K562 (cell line): ENCODE measurements at regions not wholly inside any gene's neighbourhood (a gene's known extent, or its start where the extent isn't known, plus 50 kb on each side); places are given as distances from the start of the nearest gene placed in this dataset.

ENCODE experiments used
- ATAC-seq: fragments of 200-7000 bp; cut with Tn5 transposase; 3 replicates; pipeline ENCODE4 v1.9.1; 2020; ENCODE audit warnings: moderate library complexity
- BruUV-seq: library from RNA; stranded (reverse); fragments of 400-500 nt; replicated peaks from 2 replicates; lab custom pipeline; 2021; lab: Mats Ljungman, UMichigan
- CTCF ChIA-PET: fragments of 300-600 bp; formaldehyde crosslinking; extraction: SDS; loops from one replicate; lab custom pipeline; 2021; ENCODE audit warnings: low intra/inter-chr PET ratio; lab: Yijun Ruan, JAX
- POLR2A ChIA-PET: fragments of 300-600, 350-650 bp; sonication (Branson Sonifier 250); formaldehyde crosslinking; extraction: SDS; loops from one replicate; lab custom pipeline; 2021; ENCODE audit warnings: antibody characterized with exemption, inconsistent platforms; lab: Yijun Ruan, JAX
- DNase-seq, 4 experiments: peaks; one replicate each; pipeline versions ENCODE4 v3.0.0 to v3.0.0-alpha.2; 2011 to 2018; ENCODE audit warnings: low spot score in 3 of 4, mixed read lengths in 3 of 4; ENCODE audit errors: extremely low read depth in 1 of 4
- FAIRE-seq: peaks from 2 replicates; lab custom pipeline; 2011; peaks lifted over from hg19 to GRCh38; lab: Jason Lieb, UNC
- H2AFZ ChIP-seq: 2 replicates; pipeline ENCODE4 v1.6.0; 2011; ENCODE audit warnings: low read depth, low read length, control low read depth, inconsistent platforms
- H3K27ac ChIP-seq: fragments of 200-600 bp; 3 replicates; pipeline ENCODE4 v1.8.0; 2011; ENCODE audit warnings: low read depth, mild to moderate bottlenecking, control low read depth, inconsistent platforms, low read length, moderate library complexity, mixed read lengths; ENCODE audit errors: extremely low read depth
- H3K27me3 ChIP-seq, 2 experiments: fragments of 300-600 bp in 1 of 2; 2 replicates in 1 of 2; 3 replicates in 1 of 2; pipeline versions ENCODE4 v1.6.0 to v1.8.0; 2011; ENCODE audit warnings: inconsistent platforms in 2 of 2, low read length in 2 of 2, mild to moderate bottlenecking in 1 of 2, mixed read lengths in 1 of 2, moderate library complexity in 1 of 2; ENCODE audit not compliant: control insufficient read depth in 2 of 2, insufficient read depth in 2 of 2
- H3K36me3 ChIP-seq: fragments of 300-600 bp; 3 replicates; pipeline ENCODE4 v1.8.0; 2011; ENCODE audit warnings: mild to moderate bottlenecking, low read length, inconsistent platforms; ENCODE audit not compliant: control insufficient read depth, insufficient read depth
- H3K4me1 ChIP-seq, 2 experiments: fragments of 200-600 bp in 1 of 2; replicated peaks in 1 of 2; 2 replicates in 1 of 2; 3 replicates in 1 of 2; pipeline versions ENCODE4 v1.5.1 to v1.8.0; 2011; ENCODE audit warnings: inconsistent platforms in 2 of 2, low read length in 2 of 2, mild to moderate bottlenecking in 1 of 2, mixed read lengths in 1 of 2, moderate library complexity in 1 of 2; ENCODE audit not compliant: control insufficient read depth in 2 of 2, insufficient read depth in 2 of 2
- H3K4me2 ChIP-seq: 2 replicates; pipeline ENCODE4 v1.6.1; 2011; ENCODE audit warnings: low read length, control low read depth, inconsistent platforms, mixed read lengths; ENCODE audit not compliant: insufficient read depth
- H3K4me3 ChIP-seq: fragments of 200-600 bp; sonication (generic), shearing (Covaris generic); 2 replicates; pipeline ENCODE4 v1.5.1; 2016; ENCODE audit warnings: control low read depth, inconsistent platforms
- H3K79me2 ChIP-seq: fragments of 200-600 bp; 3 replicates; pipeline ENCODE4 v1.8.0; 2011; ENCODE audit warnings: low read length, inconsistent platforms; ENCODE audit not compliant: control insufficient read depth, insufficient read depth
- H3K9ac ChIP-seq, 2 experiments: 2 replicates each; pipeline versions ENCODE4 v1.6.0 to v1.6.1; 2011; ENCODE audit warnings: low read depth in 2 of 2, low read length in 2 of 2, control low read depth in 1 of 2, inconsistent platforms in 1 of 2, mild to moderate bottlenecking in 1 of 2, mixed read lengths in 1 of 2; ENCODE audit not compliant: insufficient read depth in 1 of 2
- H3K9me1 ChIP-seq: one replicate; pipeline ENCODE4 v1.6.0; 2011; ENCODE audit warnings: inconsistent platforms, mild to moderate bottlenecking, low read length, moderate library complexity; ENCODE audit not compliant: control insufficient read depth, insufficient read depth
- H3K9me3 ChIP-seq: replicated peaks from 2 replicates; pipeline ENCODE4 v1.5.1; 2011; ENCODE audit warnings: low read depth, low read length, inconsistent platforms; ENCODE audit not compliant: control insufficient read depth, insufficient read depth
- H4K20me1 ChIP-seq: replicated peaks from 2 replicates; pipeline ENCODE4 v1.6.1; 2011; ENCODE audit warnings: low read length, inconsistent platforms, mixed read lengths; ENCODE audit not compliant: control insufficient read depth, insufficient read depth
- CBFA2T3 ChIP-seq: fragments of 450-650 bp; IDR thresholded peaks from 2 replicates; pipeline ENCODE4 v1.6.1; 2017
- CBFB ChIP-seq: sonication (generic); formaldehyde crosslinking; IDR thresholded peaks from 2 replicates; pipeline ENCODE4 v1.4.0; 2020; ENCODE audit warnings: mild to moderate bottlenecking, missing genetic modification reagents
- CREBBP ChIP-seq: IDR thresholded peaks from one replicate; pipeline ENCODE4 v1.6.1; 2012; ENCODE audit warnings: low read depth, mild to moderate bottlenecking, control low read depth, inconsistent platforms, low read length
- DNMT1 ChIP-seq: fragments of 450-650 bp; IDR thresholded peaks from 2 replicates; pipeline ENCODE4 v1.6.1; 2016; ENCODE audit warnings: antibody characterized with exemption, mild to moderate bottlenecking
- ILK ChIP-seq: fragments of 450-650 bp; IDR thresholded peaks from 2 replicates; pipeline ENCODE4 v1.6.1; 2016; ENCODE audit warnings: missing genetic modification characterization, low read depth, mild to moderate bottlenecking, missing compliant biosample characterization, moderate library complexity, borderline replicate concordance
- PML ChIP-seq: IDR thresholded peaks from 2 replicates; pipeline ENCODE4 v1.6.1; 2012; ENCODE audit warnings: low read length, inconsistent platforms
- PTTG1 ChIP-seq: fragments of 450-650 bp; IDR thresholded peaks from 2 replicates; pipeline ENCODE4 v1.6.1; 2016; ENCODE audit warnings: low read depth, mild to moderate bottlenecking, missing genetic modification characterization, missing compliant biosample characterization
- ZC3H11A ChIP-seq: IDR thresholded peaks from 2 replicates; pipeline ENCODE4 v1.6.1; 2012; ENCODE audit warnings: low read depth, low read length, improper control_type of control experiment
- ZNF140 ChIP-seq: fragments of 250-450 bp; sonication (Bioruptor Pico); IDR thresholded peaks from 2 replicates; pipeline ENCODE4 v1.8.0; 2021; ENCODE audit warnings: moderate library complexity, mild to moderate bottlenecking, inconsistent platforms
- ZNF57 ChIP-seq: fragments of 450-650 bp; formaldehyde crosslinking; IDR thresholded peaks from 2 replicates; pipeline ENCODE4 v1.4.0; 2020; ENCODE audit warnings: mild to moderate bottlenecking, moderate library complexity
- ZNF717 ChIP-seq: fragments of 250-450 bp; sonication (Bioruptor Pico); IDR thresholded peaks from 2 replicates; pipeline ENCODE4 v1.5.0; 2021
- WGBS: fragments of 100-300 bp; shearing (Covaris generic); methylation state at CpG from one replicate; pipeline ENCODE4 v1.1.6; 2016; ENCODE audit warnings: low coverage, mixed read lengths; ENCODE audit not compliant: insufficient coverage; ENCODE audit errors: missing lambda C conversion rate; 5-methylcytosine and 5-hydroxymethylcytosine counted together
- in situ Hi-C: fragments of 300-500 bp; cut with MboI; formaldehyde crosslinking; loops from 4 replicates; pipeline ENCODE4 v1.15.0; 2018; ENCODE audit warnings: inconsistent platforms, mixed read lengths
- intact Hi-C: fragments of 100-400 bp; cut with micrococcal nuclease; formaldehyde crosslinking; loops from 2 replicates; pipeline ENCODE4 v1.14.2; 2022

DNA sequence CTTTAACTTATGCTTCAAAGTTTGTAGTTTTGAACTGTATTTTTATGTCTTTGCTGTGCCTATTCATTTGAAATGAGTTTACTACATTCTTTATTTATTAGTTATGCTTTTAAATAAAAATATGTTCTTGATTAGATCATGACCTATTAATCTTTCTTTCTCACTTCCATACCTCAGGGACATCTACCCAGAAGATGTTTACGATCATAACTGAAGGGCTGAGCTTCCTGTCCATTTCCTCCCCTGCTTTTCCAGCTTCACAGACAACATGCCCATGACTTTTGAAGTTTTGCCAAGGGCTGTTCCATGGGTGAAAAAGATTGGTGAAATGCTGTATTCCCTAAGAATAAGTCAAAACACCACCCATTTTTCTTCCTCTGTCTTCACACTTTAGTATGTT lies 99.7 kb upstream of the DDIT4L start:
- FAIRE-seq (no peak), DNase-seq (no peak), ATAC-seq (no peak)
- Histone ChIP-seq H3K4me2 (no peak overlapping the region), H3K27ac (no peak overlapping the region), H3K36me3 (no peaks in the 10 kb centered on the region), H3K79me2 (no peaks in the 10 kb centered on the region), H3K4me1 (no peaks in the 10 kb centered on the region), H4K20me1 (no peaks in the 10 kb centered on the region), H3K4me3 (no peak overlapping the region), H3K9ac (no peak overlapping the region), H3K27me3 (no peaks in the 10 kb centered on the region), H3K9me3 (no peaks in the 10 kb centered on the region), H3K9me1 (no peaks in the 10 kb centered on the region), H2AFZ (no peak overlapping the region)
- 9% methylated on average over 1 of the region's 1 CpG for WGBS
- BruUV-seq, result no TSS peak
- in situ Hi-C loops, result no loop called here
- no peak for TF ChIP-seq ZC3H11A
- no peak for TF ChIP-seq CBFA2T3
- TF ChIP-seq ZNF140, result no peak
- no peak for TF ChIP-seq CREBBP
- no peak for TF ChIP-seq CBFB (CRISPR knock-in tag)
- no peak for TF ChIP-seq DNMT1
- TF ChIP-seq ZNF717, result no peak
- TF ChIP-seq PML, result no peak
- TF ChIP-seq PTTG1, result no peak
- no peak for TF ChIP-seq ILK
- no peak for TF ChIP-seq ZNF57 (CRISPR knock-in tag)
- POLR2A ChIA-PET, result no interaction called here
- intact Hi-C loops, result no loop called here
- CTCF ChIA-PET, result no interaction called here
